ENCODE measurements at regions not wholly inside any gene's neighbourhood (a gene's known extent, or its start where the extent isn't known, plus 50 kb on each side); places are given as distances from the start of the nearest gene placed in this dataset.

DNA sequence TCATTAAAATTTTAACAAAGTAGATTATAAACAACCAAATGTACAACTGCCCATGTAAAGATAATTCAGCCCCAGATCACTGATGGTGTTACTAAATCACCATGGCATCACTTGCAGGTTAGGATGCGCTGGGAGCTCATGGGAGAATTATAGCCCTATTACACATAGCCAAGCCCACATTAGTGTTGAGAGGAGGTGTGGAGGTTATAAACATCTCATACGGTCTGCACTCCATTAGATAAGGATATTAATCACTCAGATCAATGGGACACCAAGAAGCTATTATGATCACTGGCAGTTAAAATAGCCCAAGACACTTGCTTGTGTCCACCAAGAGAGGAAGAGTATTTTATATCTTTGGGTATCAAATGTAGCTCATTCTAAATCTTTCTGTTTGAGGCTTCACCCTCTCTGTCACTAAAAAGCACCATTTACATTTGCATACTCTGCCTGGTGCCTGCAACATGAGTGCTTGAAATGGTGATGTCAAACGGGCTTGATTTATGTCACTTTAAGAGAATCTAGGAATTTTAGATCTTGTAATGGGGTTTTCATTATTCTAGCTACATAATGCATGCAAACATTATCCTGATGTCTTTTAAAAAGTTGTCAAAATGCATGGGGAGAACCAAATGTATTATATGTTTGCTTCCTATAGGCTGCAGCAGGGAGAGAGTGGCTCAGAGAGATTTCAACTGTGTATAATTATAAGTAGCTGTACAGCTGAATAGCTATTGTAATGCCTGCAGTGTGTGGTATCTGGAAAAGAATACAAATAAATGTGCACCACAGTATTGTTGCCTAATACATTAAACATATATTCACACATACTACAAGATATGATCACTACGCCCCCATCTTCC is 654.1 kb upstream of the MARCKS start:
- DNase-seq (ENCODE audit: low read depth): no peak
- Histone ChIP-seq H3K4me3 (ENCODE audit: low read depth, low read length) (no peak overlapping the region), H3K36me3 (ENCODE audit: control insufficient read depth, insufficient read depth, low read length) (no peaks in the 10 kb centered on the region), H3K27me3 (ENCODE audit: control insufficient read depth, insufficient read depth, low read length) (no peaks in the 10 kb centered on the region)
- TF ChIP-seq CTCF (IDR thresholded peaks at IDR 0.05; ENCODE audit: insufficient read depth, low read depth, low read length): no peak
- ChIA-PET CTCF (no interaction called here), POLR2A (no interaction called here)

- ChIA-PET POLR2A (no interaction called here), CTCF (no interaction called here)
- no peak for TF ChIP-seq CTCF (IDR thresholded peaks at IDR 0.05; ENCODE audit: insufficient read depth, low read depth, low read length)
- no peaks in the 10 kb centered on the region for H3K36me3 ChIP-seq (ENCODE audit: control insufficient read depth, insufficient read depth, low read length)
- H3K27me3 ChIP-seq (ENCODE audit: control insufficient read depth, insufficient read depth, low read length): no peaks in the 10 kb centered on the region
- no peak for DNase-seq (ENCODE audit: low read depth)
- H3K4me3 ChIP-seq (ENCODE audit: low read depth, low read length): no peak overlapping the region
Measured at GRCh38 chr6:113203715-113204110, 653.4 kb upstream of the MARCKS start.

GRCh38 chr6:113205553-113205952 is 651.6 kb upstream of the MARCKS start:
- DNase-seq (ENCODE audit: low read depth): no peak
- ChIA-PET CTCF (interaction anchor here (0.7 kb wide), 1 partner anchor 16 kb away, joined by 3 read pairs; no protein-coding TSS in a partner anchor), POLR2A (interaction anchor here (0.9 kb wide), 1 partner anchor 18 kb away, joined by 3 read pairs; no protein-coding TSS in a partner anchor)

GRCh38 chr6:113208726-113209125 is 648.4 kb upstream of the MARCKS start:
- H3K36me3 ChIP-seq (ENCODE audit: control insufficient read depth, insufficient read depth, low read length): no peaks in the 10 kb centered on the region
- H3K4me3 ChIP-seq (ENCODE audit: low read depth, low read length): no peak overlapping the region
- ChIA-PET POLR2A (no interaction called here), CTCF (no interaction called here)
- H3K27me3 ChIP-seq (ENCODE audit: control insufficient read depth, insufficient read depth, low read length): no peaks in the 10 kb centered on the region
- no peak for DNase-seq (ENCODE audit: low read depth)
- no peak for TF ChIP-seq CTCF (IDR thresholded peaks at IDR 0.05; ENCODE audit: insufficient read depth, low read depth, low read length)

More at GRCh38 chr6:113205553-113205952, 651.6 kb upstream of the MARCKS start:
- Histone ChIP-seq H3K27me3 (ENCODE audit: control insufficient read depth, insufficient read depth, low read length) (no peaks in the 10 kb centered on the region), H3K36me3 (ENCODE audit: control insufficient read depth, insufficient read depth, low read length) (no peaks in the 10 kb centered on the region), H3K4me3 (ENCODE audit: low read depth, low read length) (no peak overlapping the region)
- no peak for TF ChIP-seq CTCF (IDR thresholded peaks at IDR 0.05; ENCODE audit: insufficient read depth, low read depth, low read length)

- H3K36me3 ChIP-seq (ENCODE audit: control insufficient read depth, insufficient read depth, low read length): no peaks in the 10 kb centered on the region
- ChIA-PET CTCF (no interaction called here), POLR2A (no interaction called here)
- H3K27me3 ChIP-seq (ENCODE audit: control insufficient read depth, insufficient read depth, low read length): no peaks in the 10 kb centered on the region
- no peak for DNase-seq (ENCODE audit: low read depth)
- TF ChIP-seq CTCF (IDR thresholded peaks at IDR 0.05; ENCODE audit: insufficient read depth, low read depth, low read length): no peak
- no peak overlapping the region for H3K4me3 ChIP-seq (ENCODE audit: low read depth, low read length)
Measured at GRCh38 chr6:113209315-113209714, 647.8 kb upstream of the MARCKS start.

Measured in BJ (cell line).